HEK293 (cell line): ENCODE measurements at regions not wholly inside any gene's neighbourhood (a gene's known extent, or its start where the extent isn't known, plus 50 kb on each side); places are given as distances from the start of the nearest gene placed in this dataset.

Experiments used
- CTCF ChIA-PET: fragments of 350-600 bp; formaldehyde crosslinking; extraction: SDS; loops from one replicate; lab custom pipeline; 2021; ENCODE audit warnings: antibody characterized with exemption; lab: Yijun Ruan, JAX
- POLR2A ChIA-PET: fragments of 300-600 bp; formaldehyde crosslinking; extraction: SDS; loops from one replicate; lab custom pipeline; 2020; ENCODE audit warnings: antibody characterized with exemption, inconsistent platforms; lab: Yijun Ruan, JAX
- H3K27ac ChIP-seq: fragments of 200-500 bp; sonication (Bioruptor generic); 2 replicates; pipeline ENCODE4 v1.5.1; 2014; ENCODE audit warnings: low read depth, low read length, control low read depth, inconsistent platforms; ENCODE audit errors: extremely low read depth
- H3K36me3 ChIP-seq, 2 experiments: fragments of 200-500 bp in 1 of 2; sonication (Bioruptor generic) in 1 of 2; 1 replicate in 1 of 2; 2 replicates in 1 of 2; pipeline ENCODE4 v1.5.1; 2014 to 2017; ENCODE audit warnings: inconsistent platforms in 2 of 2, low read length in 2 of 2; ENCODE audit not compliant: control insufficient read depth in 2 of 2, insufficient read depth in 1 of 2
- H3K4me1 ChIP-seq: fragments of 200-500 bp; sonication (Bioruptor generic); 2 replicates; pipeline ENCODE4 v1.5.1; 2014; ENCODE audit warnings: mild to moderate bottlenecking, low read length, inconsistent platforms; ENCODE audit not compliant: control insufficient read depth, insufficient read depth
- H3K4me3 ChIP-seq: 2 replicates; pipeline ENCODE4 v1.5.1; 2011; ENCODE audit warnings: low read depth, mild to moderate bottlenecking, control low read depth, low read length, moderate library complexity
- H3K9me3 ChIP-seq: fragments of 200-500 bp; sonication (Bioruptor generic); 2 replicates; pipeline ENCODE4 v1.5.1; 2014; ENCODE audit warnings: low read depth, low read length, inconsistent platforms; ENCODE audit not compliant: control insufficient read depth, insufficient read depth
- FEZF1 ChIP-seq: fragments of 450-650 bp; formaldehyde crosslinking; IDR thresholded peaks from 2 replicates; pipeline ENCODE4 v1.5.1; 2016; ENCODE audit warnings: missing biosample characterization, missing genetic modification characterization
- GLI2 ChIP-seq: fragments of 450-650 bp; formaldehyde crosslinking; IDR thresholded peaks from 2 replicates; pipeline ENCODE4; 2017; ENCODE audit warnings: missing biosample characterization, missing genetic modification characterization, low read depth, borderline replicate concordance
- HOXA7 ChIP-seq: sonication (generic); formaldehyde crosslinking; IDR thresholded peaks from 2 replicates; pipeline ENCODE4 v1.8.1; 2022; ENCODE audit warnings: missing genetic modification reagents, borderline replicate concordance
- HOXC10 ChIP-seq: sonication (generic); formaldehyde crosslinking; IDR thresholded peaks from 2 replicates; pipeline ENCODE4 v1.8.1; 2023; ENCODE audit warnings: mild to moderate bottlenecking, missing genetic modification reagents
- HOXD13 ChIP-seq: sonication (generic); formaldehyde crosslinking; IDR thresholded peaks from 2 replicates; pipeline ENCODE4 v1.8.0; 2022; ENCODE audit warnings: missing genetic modification reagents, borderline replicate concordance
- KLF8 ChIP-seq: fragments of 450-650 bp; formaldehyde crosslinking; IDR thresholded peaks from 2 replicates; pipeline ENCODE4 v1.5.1; 2016; ENCODE audit warnings: missing biosample characterization, missing genetic modification characterization
- MEIS1 ChIP-seq: sonication (generic); formaldehyde crosslinking; IDR thresholded peaks from 2 replicates; pipeline ENCODE4 v1.8.1; 2022; ENCODE audit warnings: missing genetic modification reagents, mild to moderate bottlenecking, borderline replicate concordance
- MZF1 ChIP-seq: fragments of 450-650 bp; formaldehyde crosslinking; IDR thresholded peaks from 2 replicates; pipeline ENCODE4 v1.5.1; 2017; ENCODE audit warnings: missing biosample characterization, missing genetic modification characterization, borderline replicate concordance
- RBAK ChIP-seq: fragments of 450-650 bp; formaldehyde crosslinking; IDR thresholded peaks from 2 replicates; pipeline ENCODE4 v1.5.1; 2016; ENCODE audit warnings: missing biosample characterization, missing genetic modification characterization
- REPIN1 ChIP-seq: fragments of 450-650 bp; formaldehyde crosslinking; IDR thresholded peaks from 2 replicates; pipeline ENCODE4 v1.5.1; 2017; ENCODE audit warnings: missing biosample characterization, missing genetic modification characterization, low read depth
- SALL2 ChIP-seq: fragments of 450-650 bp; formaldehyde crosslinking; IDR thresholded peaks from 2 replicates; pipeline ENCODE4 v1.5.0; 2017; ENCODE audit warnings: missing biosample characterization, mild to moderate bottlenecking, missing genetic modification characterization, borderline replicate concordance
- SCRT1 ChIP-seq: fragments of 450-650 bp; formaldehyde crosslinking; IDR thresholded peaks from 2 replicates; pipeline ENCODE4 v1.5.1; 2016; ENCODE audit warnings: missing biosample characterization, missing genetic modification characterization, borderline replicate concordance
- SCRT2 ChIP-seq: fragments of 450-650 bp; formaldehyde crosslinking; IDR thresholded peaks from 2 replicates; pipeline ENCODE4 v1.5.1; 2016; ENCODE audit warnings: missing biosample characterization, missing genetic modification characterization
- SP2 ChIP-seq: fragments of 450-650 bp; formaldehyde crosslinking; IDR thresholded peaks from 2 replicates; pipeline ENCODE4 v1.5.1; 2016; ENCODE audit warnings: missing biosample characterization, missing genetic modification characterization
- TRIM28 ChIP-seq: IDR thresholded peaks from 2 replicates; pipeline ENCODE4 v1.6.1; 2011; ENCODE audit warnings: low read length, control low read depth, borderline replicate concordance
- YY2 ChIP-seq: fragments of 450-650 bp; formaldehyde crosslinking; IDR thresholded peaks from 2 replicates; pipeline ENCODE4 v1.5.1; 2016; ENCODE audit warnings: missing biosample characterization, missing genetic modification characterization
- ZFP3 ChIP-seq: fragments of 450-650 bp; formaldehyde crosslinking; IDR thresholded peaks from 2 replicates; pipeline ENCODE4 v1.5.1; 2016; ENCODE audit warnings: low read depth, missing biosample characterization, missing genetic modification characterization
- ZFP37 ChIP-seq: fragments of 450-650 bp; formaldehyde crosslinking; IDR thresholded peaks from 2 replicates; pipeline ENCODE4 v1.5.1; 2016; ENCODE audit warnings: missing biosample characterization, missing genetic modification characterization
- ZIC2 ChIP-seq: fragments of 450-650 bp; formaldehyde crosslinking; IDR thresholded peaks from 2 replicates; pipeline ENCODE4 v1.5.1; 2016; ENCODE audit warnings: missing biosample characterization, missing genetic modification characterization
- ZNF16 ChIP-seq: fragments of 450-650 bp; formaldehyde crosslinking; IDR thresholded peaks from 2 replicates; pipeline ENCODE4 v1.5.1; 2016; ENCODE audit warnings: low read depth, missing biosample characterization, missing genetic modification characterization
- ZNF2 ChIP-seq: fragments of 450-650 bp; formaldehyde crosslinking; IDR thresholded peaks from 2 replicates; pipeline ENCODE4 v1.5.1; 2016; ENCODE audit warnings: missing biosample characterization, missing genetic modification characterization
- ZNF248 ChIP-seq: fragments of 450-650 bp; formaldehyde crosslinking; IDR thresholded peaks from 2 replicates; pipeline ENCODE4 v1.5.1; 2017; ENCODE audit warnings: missing biosample characterization, missing genetic modification characterization
- ZNF350 ChIP-seq: fragments of 450-650 bp; formaldehyde crosslinking; IDR thresholded peaks from 2 replicates; pipeline ENCODE4 v1.5.0; 2017; ENCODE audit warnings: missing biosample characterization, mild to moderate bottlenecking, missing genetic modification characterization
- ZNF423 ChIP-seq: fragments of 450-650 bp; formaldehyde crosslinking; IDR thresholded peaks from 2 replicates; pipeline ENCODE4 v1.5.1; 2016; ENCODE audit warnings: missing biosample characterization, missing genetic modification characterization
- ZNF544 ChIP-seq: fragments of 450-650 bp; formaldehyde crosslinking; IDR thresholded peaks from 2 replicates; pipeline ENCODE4 v1.5.0; 2017; ENCODE audit warnings: missing biosample characterization, missing genetic modification characterization
- ZNF596 ChIP-seq: fragments of 450-650 bp; IDR thresholded peaks from 2 replicates; pipeline ENCODE4 v1.5.0; 2018; ENCODE audit warnings: missing biosample characterization, mild to moderate bottlenecking, missing genetic modification characterization, moderate library complexity
- ZNF624 ChIP-seq: fragments of 450-650 bp; formaldehyde crosslinking; IDR thresholded peaks from 2 replicates; pipeline ENCODE4 v1.5.1; 2017; ENCODE audit warnings: missing biosample characterization, missing genetic modification characterization
- ZNF626 ChIP-seq: fragments of 450-650 bp; sonication (Bioruptor Pico); formaldehyde crosslinking; IDR thresholded peaks from 2 replicates; pipeline ENCODE4 v1.5.1; 2018; ENCODE audit warnings: missing biosample characterization, missing genetic modification characterization, inconsistent platforms
- ZNF629 ChIP-seq: fragments of 450-650 bp; formaldehyde crosslinking; IDR thresholded peaks from 2 replicates; pipeline ENCODE4 v1.5.1; 2017; ENCODE audit warnings: missing biosample characterization, missing genetic modification characterization
- ZNF791 ChIP-seq: fragments of 450-650 bp; formaldehyde crosslinking; IDR thresholded peaks from 2 replicates; pipeline ENCODE4 v1.5.1; 2016; ENCODE audit warnings: missing biosample characterization, missing genetic modification characterization
- TF ChIP-seq, protein P1 (sequence below): fragments of 450-650 bp; formaldehyde crosslinking; IDR thresholded peaks from 2 replicates; pipeline ENCODE4 v1.5.1; 2017; ENCODE audit warnings: missing biosample characterization, mild to moderate bottlenecking, missing genetic modification characterization, moderate library complexity
- TF ChIP-seq, protein P2 (sequence below): fragments of 450-650 bp; formaldehyde crosslinking; IDR thresholded peaks from 2 replicates; pipeline ENCODE4 v1.5.1; 2016; ENCODE audit warnings: missing biosample characterization, missing genetic modification characterization
- TF ChIP-seq, protein P3 (sequence below): fragments of 450-650 bp; formaldehyde crosslinking; IDR thresholded peaks from 2 replicates; pipeline ENCODE4 v1.5.1; 2016; ENCODE audit warnings: missing biosample characterization, missing genetic modification characterization

DNA sequence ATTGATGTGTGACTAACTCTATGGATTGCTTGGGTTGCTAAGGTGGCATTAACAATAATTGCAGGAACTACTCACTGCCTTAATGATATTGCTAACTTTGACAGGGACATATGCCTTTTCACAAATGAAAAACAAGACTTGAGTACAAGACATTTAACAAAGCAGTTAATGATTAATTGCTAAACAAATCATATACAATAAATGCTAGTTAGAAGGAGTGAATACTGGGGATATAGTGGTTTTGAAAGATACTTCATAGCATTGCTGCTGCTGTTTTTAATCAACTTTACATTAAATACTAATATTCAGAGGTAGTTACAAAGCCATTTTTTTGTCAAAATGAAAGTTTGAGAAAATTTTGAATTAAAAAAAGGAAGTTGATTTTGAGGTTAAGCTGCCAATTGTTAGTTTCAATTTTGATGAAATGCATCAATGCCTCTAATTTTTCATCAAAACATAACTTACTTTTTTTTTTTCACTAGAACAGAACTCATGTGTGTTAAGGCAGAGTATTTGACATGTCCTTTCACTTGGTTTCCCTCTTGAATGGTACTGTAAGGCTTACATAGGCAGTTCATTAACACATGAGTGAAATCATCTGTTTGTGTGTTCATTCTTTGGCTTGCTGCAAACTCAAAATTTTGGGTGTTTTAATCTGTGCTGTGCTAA, 106.2 kb upstream of the SEMA3D start (continued):
- no peak for TF ChIP-seq FEZF1 (tag by site-specific recombination)
- TF ChIP-seq, protein P1, sequence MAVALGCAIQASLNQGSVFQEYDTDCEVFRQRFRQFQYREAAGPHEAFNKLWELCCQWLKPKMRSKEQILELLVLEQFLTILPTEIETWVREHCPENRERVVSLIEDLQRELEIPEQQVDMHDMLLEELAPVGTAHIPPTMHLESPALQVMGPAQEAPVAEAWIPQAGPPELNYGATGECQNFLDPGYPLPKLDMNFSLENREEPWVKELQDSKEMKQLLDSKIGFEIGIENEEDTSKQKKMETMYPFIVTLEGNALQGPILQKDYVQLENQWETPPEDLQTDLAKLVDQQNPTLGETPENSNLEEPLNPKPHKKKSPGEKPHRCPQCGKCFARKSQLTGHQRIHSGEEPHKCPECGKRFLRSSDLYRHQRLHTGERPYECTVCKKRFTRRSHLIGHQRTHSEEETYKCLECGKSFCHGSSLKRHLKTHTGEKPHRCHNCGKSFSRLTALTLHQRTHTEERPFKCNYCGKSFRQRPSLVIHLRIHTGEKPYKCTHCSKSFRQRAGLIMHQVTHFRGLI, result no peak
- no peak for TF ChIP-seq HOXD13 (CRISPR knock-in tag)
- TF ChIP-seq ZNF629, result no peak
- no peak for TF ChIP-seq ZNF544 (tag by site-specific recombination)
- TF ChIP-seq SALL2 (tag by site-specific recombination), result no peak

DNA sequence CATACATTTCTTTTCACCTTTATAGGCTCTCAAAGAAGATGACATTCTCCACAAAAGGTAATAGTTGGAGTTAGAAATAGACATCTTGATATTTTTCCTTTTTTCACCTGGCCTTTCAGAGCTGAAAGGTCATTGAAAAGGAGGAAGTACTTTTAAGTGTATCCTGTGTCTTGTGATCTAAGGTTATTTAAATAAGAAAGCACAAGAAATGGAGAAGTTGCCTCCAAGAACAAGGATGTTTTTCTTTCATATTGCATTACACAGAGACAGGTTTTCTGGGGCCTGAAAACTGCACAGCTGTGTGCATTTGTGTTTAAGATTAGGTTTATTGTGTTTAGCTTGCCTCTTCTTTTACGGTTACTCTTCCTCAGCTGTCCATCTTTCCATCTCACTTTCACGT, 103.4 kb upstream of the SEMA3D start:
- H3K27ac ChIP-seq, result no peak overlapping the region

DNA sequence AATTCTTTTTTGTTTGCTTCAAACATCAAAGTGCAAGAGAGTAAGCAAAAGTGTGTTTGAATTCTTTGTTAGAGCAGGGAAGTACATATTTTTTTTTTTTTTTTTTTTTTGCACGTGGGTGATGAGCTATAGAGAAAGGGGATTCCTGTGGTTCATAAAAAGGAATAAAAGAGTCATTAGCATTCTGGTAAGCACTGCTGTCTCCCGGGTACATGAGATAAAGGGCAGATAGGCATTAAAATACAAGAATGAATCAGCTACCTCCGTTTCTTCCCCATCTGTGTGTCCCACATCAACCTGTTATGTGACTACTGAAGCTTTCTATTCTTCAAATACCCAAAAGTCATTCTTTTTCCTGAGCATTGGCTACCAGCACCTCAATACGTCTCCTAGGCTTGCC, 102.4 kb upstream of the SEMA3D start:
- CTCF ChIA-PET, result interaction anchor here (1.3 kb wide), 1 partner anchor 10 kb away, joined by 3 read pairs; no protein-coding TSS in a partner anchor

More for the DNA sequence above, 103.4 kb upstream of the SEMA3D start:
- Histone ChIP-seq H3K36me3 (no peaks in the 10 kb centered on the region), H3K9me3 (no peaks in the 10 kb centered on the region), H3K4me1 (no peaks in the 10 kb centered on the region), H3K4me3 (no peak overlapping the region)
- ChIA-PET CTCF (interaction anchor here (1.3 kb wide), 1 partner anchor 11 kb away, joined by 3 read pairs; no protein-coding TSS in a partner anchor), POLR2A (no interaction called here)
- TF ChIP-seq ZIC2 (tag by site-specific recombination) (no peak), HOXC10 (no peak), SP2 (tag by site-specific recombination) (no peak), ZNF629 (no peak), ZNF596 (tag by site-specific recombination) (no peak), SCRT1 (tag by site-specific recombination) (no peak), KLF8 (tag by site-specific recombination) (no peak), RBAK (no peak)
- TF ChIP-seq, protein P2, sequence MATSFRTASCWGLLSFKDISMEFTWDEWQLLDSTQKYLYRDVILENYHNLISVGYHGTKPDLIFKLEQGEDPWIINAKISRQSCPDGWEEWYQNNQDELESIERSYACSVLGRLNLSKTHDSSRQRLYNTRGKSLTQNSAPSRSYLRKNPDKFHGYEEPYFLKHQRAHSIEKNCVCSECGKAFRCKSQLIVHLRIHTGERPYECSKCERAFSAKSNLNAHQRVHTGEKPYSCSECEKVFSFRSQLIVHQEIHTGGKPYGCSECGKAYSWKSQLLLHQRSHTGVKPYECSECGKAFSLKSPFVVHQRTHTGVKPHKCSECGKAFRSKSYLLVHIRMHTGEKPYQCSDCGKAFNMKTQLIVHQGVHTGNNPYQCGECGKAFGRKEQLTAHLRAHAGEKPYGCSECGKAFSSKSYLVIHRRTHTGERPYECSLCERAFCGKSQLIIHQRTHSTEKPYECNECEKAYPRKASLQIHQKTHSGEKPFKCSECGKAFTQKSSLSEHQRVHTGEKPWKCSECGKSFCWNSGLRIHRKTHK, result no peak

More for the DNA sequence above, 102.4 kb upstream of the SEMA3D start:
- no peak for TF ChIP-seq MZF1 (tag by site-specific recombination)
- no peak for TF ChIP-seq MEIS1 (CRISPR knock-in tag)
- no peak for TF ChIP-seq ZNF2 (tag by site-specific recombination)
- TF ChIP-seq YY2 (tag by site-specific recombination), result no peak
- TF ChIP-seq SCRT2 (tag by site-specific recombination), result no peak
- no peak for TF ChIP-seq ZNF624
- no peak for TF ChIP-seq REPIN1 (tag by site-specific recombination)
- no peak for TF ChIP-seq ZFP37 (tag by site-specific recombination)
- no peak for TF ChIP-seq GLI2 (tag by site-specific recombination)
- no peak for TF ChIP-seq ZNF626 (tag by site-specific recombination)
- TF ChIP-seq ZFP3 (tag by site-specific recombination), result no peak
- no peak for TF ChIP-seq ZNF791
- TF ChIP-seq ZNF423 (tag by site-specific recombination), result no peak
- TF ChIP-seq ZNF350 (tag by site-specific recombination), result no peak
- TF ChIP-seq ZNF248, result no peak
- TF ChIP-seq HOXA7 (CRISPR knock-in tag), result no peak
- no peak for TF ChIP-seq TRIM28
- TF ChIP-seq, protein P3, sequence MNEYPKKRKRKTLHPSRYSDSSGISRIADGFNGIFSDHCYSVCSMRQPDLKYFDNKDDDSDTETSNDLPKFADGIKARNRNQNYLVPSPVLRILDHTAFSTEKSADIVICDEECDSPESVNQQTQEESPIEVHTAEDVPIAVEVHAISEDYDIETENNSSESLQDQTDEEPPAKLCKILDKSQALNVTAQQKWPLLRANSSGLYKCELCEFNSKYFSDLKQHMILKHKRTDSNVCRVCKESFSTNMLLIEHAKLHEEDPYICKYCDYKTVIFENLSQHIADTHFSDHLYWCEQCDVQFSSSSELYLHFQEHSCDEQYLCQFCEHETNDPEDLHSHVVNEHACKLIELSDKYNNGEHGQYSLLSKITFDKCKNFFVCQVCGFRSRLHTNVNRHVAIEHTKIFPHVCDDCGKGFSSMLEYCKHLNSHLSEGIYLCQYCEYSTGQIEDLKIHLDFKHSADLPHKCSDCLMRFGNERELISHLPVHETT (tag by site-specific recombination), result no peak
- no peak for TF ChIP-seq ZNF16
- Histone ChIP-seq H3K27ac (no peak overlapping the region), H3K9me3 (no peaks in the 10 kb centered on the region), H3K4me1 (no peaks in the 10 kb centered on the region), H3K4me3 (no peak overlapping the region), H3K36me3 (no peaks in the 10 kb centered on the region)
- POLR2A ChIA-PET, result interaction anchor here (1.1 kb wide), 1 partner anchor 11 kb away, joined by 3 read pairs; no protein-coding TSS in a partner anchor
